ENCODE measurements at regions not wholly inside any gene's neighbourhood (a gene's known extent, or its start where the extent isn't known, plus 50 kb on each side); places are given as distances from the start of the nearest gene placed in this dataset.

- no peaks in the 10 kb centered on the region for H3K79me2 ChIP-seq (ENCODE audit: insufficient read depth, low read depth, low read length)
- TF ChIP-seq CTCF (conservative IDR thresholded peaks at IDR 0.05; ENCODE audit: low read length) = no peak
- TF ChIP-seq EZH2phosphoT487 (IDR thresholded peaks at IDR 0.05; ENCODE audit: borderline replicate concordance, low read depth, low read length) = no peak
- H2AFZ ChIP-seq (ENCODE audit: low read length) = no peak overlapping the region
- intact Hi-C loops (cut with micrococcal nuclease; ENCODE audit: unreplicated experiment) = no loop called here
- H4K20me1 ChIP-seq (ENCODE audit: insufficient read depth, low read length) = no peaks in the 10 kb centered on the region
- H3K4me1 ChIP-seq (ENCODE audit: insufficient read depth, low read length, poor library complexity, severe bottlenecking) = no peaks in the 10 kb centered on the region
- no peak overlapping the region for H3K4me2 ChIP-seq (ENCODE audit: low read length)
- no TSS peak for BruUV-seq (replicated peaks)
- H3K27ac ChIP-seq (ENCODE audit: low read depth, low read length, poor library complexity, severe bottlenecking) = no peak overlapping the region
- CTCF ChIA-PET (ENCODE audit: unreplicated experiment) = no interaction called here
- no peak for DNase-seq (ENCODE audit: low spot score)
- no peaks in the 10 kb centered on the region for H3K36me3 ChIP-seq (ENCODE audit: insufficient read depth, low read length)
- no peaks in the 10 kb centered on the region for H3K9me2 ChIP-seq (ENCODE audit: insufficient read depth, low read length)
- no peaks in the 10 kb centered on the region for H3K9me3 ChIP-seq (ENCODE audit: low read length)
- POLR2A ChIA-PET = no interaction called here
- H3K4me3 ChIP-seq (ENCODE audit: low read depth, low read length, poor library complexity, severe bottlenecking) = no peak overlapping the region
These were observed 67.1 kb upstream of the CDH5 start for GRCh38 chr16:66299349-66299748.

GRCh38 chr16:66298571-66299120 is 67.8 kb upstream of the CDH5 start:
- Histone ChIP-seq H2AFZ (ENCODE audit: low read length) (no peak overlapping the region), H3K9me3 (ENCODE audit: low read length) (no peaks in the 10 kb centered on the region), H3K27ac (ENCODE audit: low read depth, low read length, poor library complexity, severe bottlenecking) (no peak overlapping the region), H3K4me1 (ENCODE audit: insufficient read depth, low read length, poor library complexity, severe bottlenecking) (no peaks in the 10 kb centered on the region), H3K4me2 (ENCODE audit: low read length) (no peak overlapping the region), H3K4me3 (ENCODE audit: low read depth, low read length, poor library complexity, severe bottlenecking) (no peak overlapping the region), H3K9me2 (ENCODE audit: insufficient read depth, low read length) (no peaks in the 10 kb centered on the region), H3K36me3 (ENCODE audit: insufficient read depth, low read length) (no peaks in the 10 kb centered on the region), H4K20me1 (ENCODE audit: insufficient read depth, low read length) (no peaks in the 10 kb centered on the region), H3K79me2 (ENCODE audit: insufficient read depth, low read depth, low read length) (no peaks in the 10 kb centered on the region)
- DNase-seq (ENCODE audit: low spot score) = no peak
- TF ChIP-seq EZH2phosphoT487 (IDR thresholded peaks at IDR 0.05; ENCODE audit: borderline replicate concordance, low read depth, low read length) = no peak
- TF ChIP-seq CTCF (conservative IDR thresholded peaks at IDR 0.05; ENCODE audit: low read length) = no peak
- intact Hi-C loops (cut with micrococcal nuclease; ENCODE audit: unreplicated experiment) = no loop called here
- POLR2A ChIA-PET = no interaction called here
- BruUV-seq (replicated peaks) = no TSS peak
- CTCF ChIA-PET (ENCODE audit: unreplicated experiment) = no interaction called here

GRCh38 chr16:66298006-66298405 is 68.5 kb upstream of the CDH5 start:
- H3K4me1 ChIP-seq (ENCODE audit: insufficient read depth, low read length, poor library complexity, severe bottlenecking) = no peaks in the 10 kb centered on the region
- H3K4me2 ChIP-seq (ENCODE audit: low read length) = no peak overlapping the region
- CTCF ChIA-PET (ENCODE audit: unreplicated experiment) = no interaction called here
- no peak overlapping the region for H2AFZ ChIP-seq (ENCODE audit: low read length)
- H3K27ac ChIP-seq (ENCODE audit: low read depth, low read length, poor library complexity, severe bottlenecking) = no peak overlapping the region
- H3K9me3 ChIP-seq (ENCODE audit: low read length) = no peaks in the 10 kb centered on the region
- H3K9me2 ChIP-seq (ENCODE audit: insufficient read depth, low read length) = no peaks in the 10 kb centered on the region
- no peaks in the 10 kb centered on the region for H3K79me2 ChIP-seq (ENCODE audit: insufficient read depth, low read depth, low read length)
- TF ChIP-seq EZH2phosphoT487 (IDR thresholded peaks at IDR 0.05; ENCODE audit: borderline replicate concordance, low read depth, low read length) (no peak), CTCF (conservative IDR thresholded peaks at IDR 0.05; ENCODE audit: low read length) (no peak)
- no peaks in the 10 kb centered on the region for H3K36me3 ChIP-seq (ENCODE audit: insufficient read depth, low read length)
- DNase-seq (ENCODE audit: low spot score) = no peak
- intact Hi-C loops (cut with micrococcal nuclease; ENCODE audit: unreplicated experiment) = no loop called here
- POLR2A ChIA-PET = no interaction called here
- no peak overlapping the region for H3K4me3 ChIP-seq (ENCODE audit: low read depth, low read length, poor library complexity, severe bottlenecking)
- no peaks in the 10 kb centered on the region for H4K20me1 ChIP-seq (ENCODE audit: insufficient read depth, low read length)
- BruUV-seq (replicated peaks) = no TSS peak
